NCI-H1048 (cell line): ENCODE measurements at regions not wholly inside any gene's neighbourhood (a gene's known extent, or its start where the extent isn't known, plus 50 kb on each side); places are given as distances from the start of the nearest gene placed in this dataset.
"Not testable (repeated sequence)": the region's sequence is repeated elsewhere in the genome, so short reads cannot be mapped to it uniquely, and the experiment has no call there.

ENCODE experiments used
- DNase-seq: peaks from one replicate; lab custom pipeline; 2025; lab: John Stamatoyannopoulos, UW

DNA sequence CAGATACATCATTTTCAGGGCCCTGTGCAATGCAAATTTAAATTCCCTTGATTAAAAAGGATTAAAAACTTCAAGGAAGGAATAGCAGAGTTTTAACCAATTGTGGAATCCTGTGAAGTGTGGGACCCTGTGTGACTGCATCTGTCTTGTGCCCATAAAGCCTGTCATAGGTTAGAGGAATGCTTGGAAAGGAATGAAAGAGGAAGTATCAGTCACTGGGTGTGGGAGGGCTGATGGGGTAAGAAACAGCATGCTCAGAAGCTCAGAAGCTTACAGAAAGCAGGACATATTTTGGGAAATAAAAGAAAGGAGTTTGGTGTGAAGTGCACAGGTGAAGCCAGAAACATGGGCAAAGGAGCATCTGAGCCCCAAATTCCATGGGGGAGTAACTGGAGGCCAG, 150.8 kb upstream of the ETV3 start:
- DNase-seq = no peak

DNA sequence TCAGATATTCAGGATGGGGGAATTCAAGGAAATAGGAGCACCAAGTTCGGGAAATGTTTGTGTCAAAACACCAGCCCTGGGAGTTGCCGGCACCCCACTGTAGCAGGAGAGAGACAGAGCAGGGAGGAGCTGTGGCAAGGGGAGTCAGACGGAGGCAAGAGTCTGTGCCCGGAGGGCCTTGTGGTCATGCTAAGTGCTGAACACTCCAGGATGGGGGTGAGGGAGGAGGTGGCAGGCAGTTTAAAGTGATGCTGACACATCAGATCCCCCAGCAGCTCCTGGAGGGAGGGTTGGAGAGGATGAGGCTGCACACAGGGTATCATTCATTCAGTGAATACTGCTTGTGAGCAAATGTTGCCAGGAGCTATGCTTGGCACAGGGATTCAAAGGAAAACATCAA, 150.3 kb upstream of the ETV3 start:
- DNase-seq = no peak

DNA sequence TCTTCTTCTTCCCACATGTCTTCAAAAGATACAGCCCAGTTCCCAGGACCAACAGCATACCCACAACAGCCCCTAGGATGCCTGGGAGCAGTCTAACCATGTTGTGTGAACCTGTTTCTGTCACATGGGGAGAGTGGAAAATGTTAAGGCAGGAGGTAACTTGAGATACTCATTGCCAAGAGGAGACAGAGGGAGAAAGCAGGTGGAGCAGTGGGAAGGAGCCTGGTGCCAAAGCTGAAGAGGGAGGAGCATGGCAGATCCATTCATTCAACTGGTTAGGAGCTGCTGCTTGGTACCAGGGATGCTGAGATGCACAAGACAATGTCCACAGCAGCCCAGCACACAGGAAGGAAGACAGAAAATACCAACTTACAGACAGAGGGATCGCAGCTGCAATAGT, 149.8 kb upstream of the ETV3 start:
- no peak for DNase-seq

- no peak for DNase-seq
These were observed 149.3 kb upstream of the ETV3 start for GRCh38 chr1:157287462-157287861.

DNA sequence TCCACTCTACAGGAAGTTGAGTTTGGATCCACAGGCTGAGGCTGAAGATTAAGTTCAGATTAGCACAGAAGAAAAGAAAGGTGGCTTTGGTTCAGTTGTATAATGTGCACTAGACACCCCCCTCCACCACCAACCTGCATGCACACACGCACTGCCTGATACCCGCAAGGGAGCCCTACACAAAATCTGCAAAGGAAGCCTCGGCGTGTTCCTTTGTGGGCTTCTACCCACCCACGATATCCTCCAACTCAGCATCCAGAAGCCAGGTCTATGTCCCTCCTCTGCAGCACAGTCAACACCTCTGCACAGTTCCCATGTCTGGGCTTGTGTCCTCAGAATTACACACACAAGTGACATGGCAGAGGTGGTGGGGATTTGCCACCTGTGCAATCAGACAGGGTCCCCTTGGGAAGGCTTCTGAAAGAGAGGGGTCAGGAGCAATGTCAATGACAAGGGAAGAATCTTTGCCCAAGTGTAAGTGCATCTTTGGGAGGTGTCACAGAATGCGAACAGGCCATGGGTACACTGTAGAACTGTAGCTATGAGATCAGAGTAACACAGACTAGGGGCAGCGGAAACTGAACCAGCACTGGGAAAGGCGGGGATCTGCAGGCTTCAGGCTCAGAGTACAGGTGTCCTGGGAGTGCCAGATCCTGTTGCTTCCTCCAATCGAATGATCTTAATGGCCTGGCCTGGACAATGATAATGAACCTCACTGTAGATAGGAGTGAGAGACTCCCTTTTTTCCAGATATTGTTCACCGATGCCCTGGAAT, 148.6 kb upstream of the ETV3 start:
- DNase-seq = no peak

GRCh38 chr1:157286096-157286495, 147.9 kb upstream of the ETV3 start:
- no peak for DNase-seq

DNA sequence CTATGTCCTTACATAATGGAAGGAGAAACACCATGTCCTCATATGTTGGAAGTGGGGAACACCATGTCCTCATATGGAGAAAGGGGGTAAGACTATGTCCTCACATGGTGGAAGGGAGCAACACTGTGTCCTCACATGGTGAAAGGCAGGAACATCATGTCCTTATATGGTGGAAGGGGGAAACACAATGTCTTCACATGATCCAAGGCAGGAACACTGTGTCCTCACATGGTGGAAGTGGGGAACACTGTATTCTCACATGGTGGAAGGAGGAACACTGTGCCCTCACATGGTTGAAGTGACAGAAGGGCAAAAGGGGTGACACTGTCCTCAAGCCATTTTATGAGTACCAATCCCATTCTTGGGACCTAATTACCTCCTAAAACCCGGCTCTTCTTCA, 146.3 kb upstream of the ETV3 start:
- no peak for DNase-seq

GRCh38 chr1:157279802-157280140, 141.6 kb upstream of the ETV3 start:
- no peak for DNase-seq

DNA sequence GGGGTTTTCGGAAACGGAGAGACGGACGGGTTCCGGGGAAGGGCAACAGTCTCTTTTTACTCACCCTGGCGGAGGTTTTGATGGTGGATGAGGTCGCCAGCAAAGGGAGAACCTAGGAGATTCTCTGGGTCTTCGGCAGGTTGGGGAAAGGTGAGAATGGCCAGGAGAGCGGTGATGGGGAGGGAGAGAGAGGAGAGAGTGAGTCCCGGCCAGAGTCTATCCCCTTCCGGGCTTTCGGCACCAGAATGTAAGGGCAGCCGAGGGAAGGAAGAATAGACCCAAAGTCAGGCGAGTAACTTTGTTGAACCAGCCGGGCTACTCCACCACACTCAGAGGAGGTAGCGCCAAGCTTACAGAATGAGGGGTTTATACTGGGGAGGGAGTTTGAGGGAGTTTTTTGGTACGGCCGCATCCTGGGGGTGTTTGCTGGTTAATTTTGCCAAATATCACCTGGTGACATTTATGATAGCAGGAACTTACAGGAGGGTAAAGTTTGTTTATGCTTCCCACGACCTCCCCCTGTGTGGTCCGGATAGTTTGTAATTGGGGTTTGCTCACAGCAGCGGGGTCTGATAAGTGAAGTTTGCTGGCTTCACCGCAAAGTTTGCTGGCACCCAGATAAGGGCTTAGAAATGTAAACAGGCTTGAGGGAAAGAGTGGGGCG, 141.1 kb upstream of the ETV3 start:
- no peak for DNase-seq

DNA sequence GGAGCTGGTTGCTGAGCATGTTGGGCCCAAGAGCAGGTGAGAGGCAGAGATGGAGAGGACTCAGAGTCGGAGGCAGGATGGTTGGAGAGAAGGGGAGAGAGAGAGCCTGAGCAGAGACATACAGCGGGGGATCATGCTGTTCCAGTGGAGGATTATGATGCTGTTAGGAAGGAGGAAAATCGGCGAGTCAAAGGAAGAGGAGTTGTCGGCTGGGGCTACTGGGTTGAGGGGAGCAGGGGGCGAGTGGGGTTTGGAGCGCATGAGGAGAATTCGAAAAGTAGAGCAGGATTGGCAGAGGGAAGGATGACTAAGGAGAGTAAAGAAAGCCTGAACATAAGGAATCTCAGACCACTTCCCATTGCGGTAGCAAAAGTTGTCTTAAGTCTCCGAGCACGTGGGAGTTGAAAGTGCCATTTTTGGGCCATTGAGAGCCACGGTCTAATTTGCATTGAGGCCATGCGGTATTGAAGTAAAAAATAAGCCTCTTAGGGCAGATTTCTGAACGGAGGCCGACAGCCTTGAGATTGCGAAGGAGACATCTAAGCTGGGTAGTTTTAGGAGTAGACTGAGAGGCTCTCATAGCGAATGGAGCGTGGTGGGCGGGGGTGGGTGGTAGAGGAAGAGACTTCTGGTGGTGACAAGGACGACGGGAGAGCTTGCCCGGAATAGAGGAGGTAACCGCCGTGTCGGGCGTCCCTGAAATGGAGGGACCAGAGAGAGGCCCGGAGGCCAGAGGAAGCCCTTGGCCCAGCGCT, 140.4 kb upstream of the ETV3 start:
- DNase-seq = no peak

DNA sequence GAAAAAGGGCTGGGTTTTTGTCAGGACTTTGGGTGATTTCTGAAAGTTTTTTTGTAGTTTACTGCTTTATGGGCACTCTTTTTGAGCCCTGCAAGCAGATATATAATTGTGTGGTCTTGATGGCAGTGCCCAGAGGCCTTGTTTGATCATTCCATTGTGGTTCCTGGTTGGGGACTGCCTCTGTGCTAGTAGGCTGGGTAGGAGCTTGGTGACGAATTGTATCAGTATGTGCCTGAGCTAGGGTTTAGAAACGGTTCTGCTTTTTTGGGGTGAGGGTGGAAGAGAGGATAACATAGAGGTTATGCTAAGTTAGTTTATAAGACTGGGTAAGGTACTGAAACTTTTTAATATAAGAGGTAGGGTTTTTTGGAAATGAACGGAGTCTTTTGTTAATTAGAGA, 139.7 kb upstream of the ETV3 start:
- no peak for DNase-seq

GRCh38 chr1:157277281-157277680, 139.1 kb upstream of the ETV3 start:
- no peak for DNase-seq

DNA sequence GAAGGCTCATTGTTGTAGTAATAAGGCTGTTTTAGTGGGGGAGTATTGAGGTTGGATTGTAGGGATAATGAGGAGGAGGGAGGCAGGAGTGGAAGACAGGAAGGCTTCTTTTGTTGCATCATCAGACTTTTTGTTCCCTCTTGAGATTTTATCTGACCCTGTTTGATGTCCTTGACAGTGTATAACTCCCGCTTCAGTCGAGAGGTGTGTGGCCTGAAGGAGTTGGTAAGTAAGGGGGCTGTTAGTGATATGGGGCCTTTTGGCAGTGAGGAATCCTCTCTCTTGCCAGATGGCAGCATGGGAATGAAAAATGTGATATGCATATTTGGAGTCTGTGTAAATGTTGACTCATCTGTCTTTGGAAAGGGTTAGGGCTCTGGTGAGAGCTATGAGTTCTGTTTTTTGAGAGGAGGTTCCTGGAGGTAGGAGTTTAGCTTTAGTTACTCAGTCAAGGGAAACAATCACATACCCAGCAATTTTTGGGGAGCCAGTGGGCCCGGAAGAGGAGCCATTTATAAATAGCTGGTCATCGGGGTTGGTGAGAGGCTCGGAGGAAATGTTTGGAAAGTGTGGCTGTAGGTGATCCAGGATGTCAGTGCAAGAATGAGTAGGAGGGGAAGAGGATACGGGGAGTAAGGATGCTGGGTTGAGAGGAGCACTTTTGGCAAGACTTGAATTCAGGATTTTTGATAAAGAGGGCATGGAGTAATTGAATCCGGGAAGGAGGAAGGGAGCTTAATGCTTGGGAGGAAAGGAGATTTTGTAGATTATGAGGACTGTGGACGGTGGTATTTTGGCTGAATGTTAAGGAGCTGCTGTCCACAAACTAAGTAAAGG, 136.7 kb upstream of the ETV3 start:
- DNase-seq = no peak

- DNase-seq = no peak
These were observed 134.7 kb upstream of the ETV3 start for GRCh38 chr1:157272729-157273524.

DNA sequence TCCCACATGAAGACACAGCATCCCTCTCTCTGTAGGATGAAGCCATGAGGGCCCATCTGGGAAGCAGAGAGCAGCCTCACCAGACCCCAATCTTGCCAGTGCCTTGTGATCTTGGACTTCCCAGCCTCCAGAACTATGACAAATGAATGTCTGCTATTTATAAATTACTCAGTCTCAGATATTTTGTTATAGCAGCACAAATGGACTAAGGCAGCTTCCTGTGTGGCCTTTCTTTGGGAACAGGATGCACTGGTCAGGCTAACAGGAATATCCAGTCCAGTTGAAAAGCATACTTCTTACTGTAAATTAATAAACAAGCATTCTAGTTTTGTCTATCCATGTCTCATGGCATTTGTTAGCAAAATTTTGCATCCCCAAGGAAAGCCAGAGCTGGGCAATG, 134.1 kb upstream of the ETV3 start:
- DNase-seq = no peak

DNA sequence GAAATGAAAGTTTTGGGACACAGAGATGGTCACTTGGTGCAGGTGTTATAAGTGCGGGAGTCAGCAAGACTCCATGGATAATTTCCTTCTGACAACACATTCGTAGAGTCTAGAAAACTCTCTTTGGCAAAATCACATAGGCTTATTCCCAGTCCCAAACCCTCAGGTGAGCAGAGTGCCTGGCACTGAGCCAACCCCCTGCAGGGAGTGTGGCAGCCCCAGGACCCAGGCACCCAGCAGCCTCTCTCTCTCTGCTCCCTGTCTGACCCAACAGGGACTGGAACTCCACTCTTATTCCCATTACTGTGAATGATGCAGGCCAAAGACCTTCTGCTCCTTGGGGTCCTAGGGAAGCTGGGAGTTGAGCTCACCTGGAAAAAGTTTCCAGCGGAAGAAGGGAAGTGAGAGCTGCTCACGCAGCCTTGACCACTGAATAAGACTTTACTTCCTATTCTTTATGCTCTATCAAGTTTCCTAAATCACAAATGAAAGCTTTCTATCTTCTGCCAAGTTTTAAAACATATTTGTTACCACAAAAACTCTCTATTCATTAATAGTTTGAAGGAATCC, 132.6 kb upstream of the ETV3 start:
- DNase-seq = no peak

GRCh38 chr1:157269656-157270375, 131.6 kb upstream of the ETV3 start:
- no peak for DNase-seq

- no peak for DNase-seq
These were observed 124.7 kb upstream of the ETV3 start for GRCh38 chr1:157262891-157263290.

DNA sequence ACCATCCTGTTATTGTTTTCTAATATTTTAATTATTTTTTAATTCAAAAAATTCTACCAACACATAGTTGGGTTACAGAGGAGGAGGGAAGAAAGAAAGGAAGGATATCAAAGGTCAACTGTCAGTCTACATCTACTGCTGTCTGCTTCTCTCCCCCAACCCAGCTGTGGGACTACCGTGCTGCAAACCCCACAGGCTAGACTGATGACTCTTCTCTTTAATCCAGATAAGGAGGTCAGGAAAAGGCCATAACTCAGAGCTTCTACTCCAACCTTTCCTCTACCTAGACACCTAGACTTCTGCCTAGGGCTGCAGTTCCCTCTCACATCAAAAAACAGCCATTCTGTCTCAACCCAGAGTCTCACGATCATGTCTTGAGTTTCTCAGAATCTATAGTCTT, 124.2 kb upstream of the ETV3 start:
- DNase-seq = no peak

- not testable (repeated sequence) for DNase-seq
These were observed 117.7 kb upstream of the ETV3 start for GRCh38 chr1:157255891-157256290.
